GM18873 (cell line): ENCODE measurements at regions not wholly inside any gene's neighbourhood (a gene's known extent, or its start where the extent isn't known, plus 50 kb on each side); places are given as distances from the start of the nearest gene placed in this dataset.
"Not testable (repeated sequence)": the region's sequence is repeated elsewhere in the genome, so short reads cannot be mapped to it uniquely, and the experiment has no call there.

ENCODE experiments used
- ATAC-seq: cut with Tn5 transposase; IDR thresholded peaks from one replicate; pipeline ENCODE4 v1.9.1; 2021; ENCODE audit warnings: mild to moderate bottlenecking, moderate library complexity, moderate number of reproducible peaks; ENCODE audit not compliant: unreplicated experiment, low FRiP score

DNA sequence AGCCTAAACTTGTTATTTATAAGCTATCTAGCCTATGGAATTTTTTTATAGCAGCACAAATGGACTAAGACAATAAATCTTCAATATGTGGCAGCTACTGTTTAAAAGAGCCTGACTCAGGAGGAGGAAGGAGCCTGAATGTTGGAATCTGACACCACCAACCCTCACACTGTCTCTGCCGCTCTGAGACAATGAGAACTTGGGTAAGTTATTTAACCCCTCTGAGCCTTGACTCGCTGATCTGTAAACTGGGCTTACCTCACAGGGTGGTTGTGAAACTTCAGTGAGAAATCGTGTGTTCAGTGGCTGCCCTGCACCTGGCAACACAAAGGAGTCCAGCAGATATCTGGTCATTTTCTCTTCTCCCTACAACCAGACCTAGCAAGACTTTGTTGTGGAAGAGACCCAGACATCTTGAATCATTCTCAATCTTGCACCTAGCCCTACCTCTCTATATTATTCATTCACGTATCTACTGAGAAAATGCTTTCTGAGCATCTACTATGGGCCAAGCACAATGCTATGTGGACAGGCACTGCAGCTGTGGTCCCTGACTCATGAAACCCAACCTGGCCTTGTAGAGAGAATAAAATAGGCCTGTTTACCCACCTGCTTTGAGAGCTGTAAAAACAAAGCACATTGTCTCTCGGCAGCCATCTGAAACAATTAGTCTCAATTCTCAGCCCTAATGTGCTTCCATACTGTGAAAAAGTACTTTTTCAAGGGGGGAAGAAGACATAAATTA lies 81.9 kb upstream of the SLC25A36 start:
- ATAC-seq: no peak

DNA sequence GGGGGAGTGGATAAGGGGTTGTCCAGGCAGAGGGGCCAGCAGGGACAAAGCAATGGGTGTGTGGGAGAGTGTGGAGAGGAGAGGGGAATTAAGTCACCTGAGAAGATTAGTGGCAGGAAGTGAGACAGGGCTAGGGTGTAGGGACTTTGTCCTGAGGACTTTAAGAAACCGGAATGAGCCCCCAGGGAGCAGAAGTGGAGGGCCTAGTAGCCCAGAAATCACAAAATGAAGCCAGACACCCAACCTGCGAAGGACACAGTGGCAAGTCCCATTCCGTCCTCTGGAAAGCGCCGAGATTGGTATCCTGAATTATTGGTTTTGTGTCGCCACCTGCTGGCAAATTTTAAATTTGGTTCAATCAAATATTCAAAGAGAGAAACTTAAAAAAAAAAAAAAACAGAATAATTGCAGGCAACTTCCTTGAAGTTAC lies 78.0 kb upstream of the SLC25A36 start:
- no peak for ATAC-seq

DNA sequence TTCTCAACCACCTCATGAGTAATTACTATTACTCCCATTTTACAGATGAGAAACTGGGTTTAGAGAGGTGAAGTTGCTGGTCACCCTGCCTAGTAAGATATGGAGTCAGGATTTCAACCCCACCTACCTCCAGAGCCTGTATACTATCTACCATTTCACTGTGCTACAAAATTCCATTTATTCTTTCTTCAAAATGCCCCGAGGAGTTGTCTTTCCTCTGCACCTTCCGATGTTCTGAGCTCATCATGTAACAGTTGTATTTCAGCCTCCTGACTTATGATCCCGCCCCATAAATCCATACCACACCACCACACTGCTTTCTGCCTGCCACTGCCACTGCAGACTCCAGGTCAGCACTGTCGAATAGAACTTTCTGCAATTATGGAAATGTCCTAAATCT lies 71.3 kb upstream of the SLC25A36 start:
- ATAC-seq: no peak

DNA sequence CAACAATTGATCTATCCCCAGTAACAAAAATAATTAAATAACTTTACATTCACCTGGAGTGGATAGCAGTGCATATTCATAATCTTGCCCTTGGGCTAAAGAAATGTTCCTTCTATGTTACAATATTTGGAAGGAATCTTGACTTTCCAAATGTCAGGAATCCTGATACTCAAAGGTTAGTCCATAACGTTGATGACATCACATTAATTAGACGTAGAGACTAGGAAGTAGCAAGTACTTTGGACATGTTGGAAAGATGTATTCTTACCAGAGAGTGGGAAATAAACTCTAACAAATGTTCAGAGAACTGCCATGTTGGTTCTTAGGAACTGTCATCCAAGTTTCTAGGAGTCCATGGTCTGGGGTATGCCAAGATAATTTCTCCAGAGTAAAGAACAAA lies 70.6 kb upstream of the SLC25A36 start:
- ATAC-seq: no peak

DNA sequence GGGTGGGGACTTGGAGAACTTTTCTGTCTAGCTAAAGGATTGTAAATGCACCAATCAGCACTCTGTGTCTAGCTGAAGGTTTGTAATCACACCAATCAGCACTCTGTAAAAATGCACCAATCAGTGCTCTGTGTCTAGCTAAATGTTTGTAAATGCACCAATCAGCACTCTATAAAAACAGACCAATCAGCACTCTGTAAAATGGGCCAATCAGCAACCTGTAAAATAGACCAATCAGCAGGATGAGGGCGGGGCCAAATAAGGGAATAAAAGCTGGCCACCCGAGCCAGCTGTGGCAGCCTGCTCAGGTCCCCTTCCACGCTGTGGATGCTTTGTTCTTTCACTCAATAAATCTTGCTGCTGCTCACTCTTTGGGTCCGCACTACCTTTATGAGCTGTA lies 69.5 kb upstream of the SLC25A36 start:
- ATAC-seq: not testable (repeated sequence)

DNA sequence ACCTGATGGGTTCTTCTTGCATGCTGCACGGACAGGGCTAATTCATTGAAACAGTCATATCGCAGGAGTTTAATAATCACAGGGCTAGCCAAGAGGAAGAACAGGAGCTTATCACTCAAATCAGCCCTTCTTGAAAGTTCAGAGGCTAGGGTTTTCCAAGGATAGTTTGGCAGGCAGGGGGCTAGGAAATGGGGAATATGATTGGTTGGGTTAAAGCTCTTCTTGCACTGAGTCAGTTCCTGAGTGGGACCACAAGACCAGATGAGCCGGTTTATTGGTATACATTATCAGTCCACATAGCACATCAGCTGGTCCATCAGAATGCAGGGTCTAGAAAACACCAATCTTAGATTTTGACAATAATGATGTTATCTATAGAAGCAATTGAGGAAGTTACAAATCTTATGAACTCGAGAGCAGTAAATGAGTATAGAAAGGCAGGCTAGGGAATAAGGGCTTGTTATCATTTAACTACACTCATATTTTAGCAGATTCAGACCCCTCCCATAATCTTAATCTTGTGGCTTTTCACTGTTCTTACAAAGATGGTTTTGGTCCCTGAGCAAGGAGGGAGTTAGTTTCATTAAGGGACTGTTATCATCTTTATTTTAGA lies 58.1 kb upstream of the SLC25A36 start:
- ATAC-seq: no peak

DNA sequence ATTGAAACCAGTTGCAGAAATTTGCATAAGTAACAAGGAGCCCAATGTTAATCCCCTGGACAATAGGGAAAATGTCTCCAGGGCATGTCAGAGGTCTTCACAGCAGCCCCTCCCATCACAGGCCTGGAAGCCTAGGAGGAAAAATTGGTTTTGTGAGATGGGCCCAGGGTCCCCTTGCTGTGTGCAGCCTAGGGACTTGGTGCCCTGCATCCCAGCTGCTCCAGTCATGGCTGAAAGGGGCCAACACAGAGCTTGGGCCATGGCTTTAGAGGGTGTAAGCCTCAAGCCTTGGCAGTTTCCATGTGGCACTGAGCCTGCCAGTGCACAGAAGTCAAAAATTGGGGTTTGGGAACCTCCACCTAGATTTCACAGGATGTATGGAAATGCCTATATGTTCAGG lies 55.9 kb upstream of the SLC25A36 start:
- ATAC-seq: not testable (repeated sequence)
